NB4 (cell line): ENCODE measurements at regions not wholly inside any gene's neighbourhood (a gene's known extent, or its start where the extent isn't known, plus 50 kb on each side); places are given as distances from the start of the nearest gene placed in this dataset.

ENCODE experiments used
- POLR2A ChIP-seq: IDR thresholded peaks from 2 replicates; pipeline ENCODE4 v1.6.1; 2011; ENCODE audit warnings: mild to moderate bottlenecking; ENCODE audit not compliant: insufficient read length; ENCODE audit errors: extremely low read depth
- TF ChIP-seq, protein P1 (sequence below): IDR thresholded peaks from one replicate; pipeline ENCODE4 v1.5.1; 2012; ENCODE audit warnings: low read depth, low read length
- TF ChIP-seq, protein P2 (sequence below): IDR thresholded peaks from 2 replicates; pipeline ENCODE4 v1.6.1; 2011; ENCODE audit warnings: low read depth, low read length

DNA sequence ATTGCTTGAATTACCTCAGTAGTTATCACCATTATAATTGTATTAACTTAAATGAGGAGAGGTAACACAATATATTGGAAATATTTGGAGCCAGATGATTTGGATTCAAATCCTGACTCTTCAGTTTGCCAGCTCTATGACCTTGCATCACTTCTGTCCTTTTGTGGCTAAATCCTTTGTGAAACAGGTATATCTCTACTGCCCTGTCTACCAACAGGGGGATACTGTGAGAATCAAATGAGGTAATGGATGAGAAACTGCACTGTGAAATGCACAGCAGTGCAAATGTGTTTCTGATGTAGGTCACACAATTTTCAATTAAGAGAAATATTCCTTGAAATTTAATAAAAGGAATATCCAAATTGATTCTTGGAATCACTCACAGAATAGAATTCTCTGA lies 58.8 kb downstream of the CCDC54 start:
- TF ChIP-seq, protein P1, sequence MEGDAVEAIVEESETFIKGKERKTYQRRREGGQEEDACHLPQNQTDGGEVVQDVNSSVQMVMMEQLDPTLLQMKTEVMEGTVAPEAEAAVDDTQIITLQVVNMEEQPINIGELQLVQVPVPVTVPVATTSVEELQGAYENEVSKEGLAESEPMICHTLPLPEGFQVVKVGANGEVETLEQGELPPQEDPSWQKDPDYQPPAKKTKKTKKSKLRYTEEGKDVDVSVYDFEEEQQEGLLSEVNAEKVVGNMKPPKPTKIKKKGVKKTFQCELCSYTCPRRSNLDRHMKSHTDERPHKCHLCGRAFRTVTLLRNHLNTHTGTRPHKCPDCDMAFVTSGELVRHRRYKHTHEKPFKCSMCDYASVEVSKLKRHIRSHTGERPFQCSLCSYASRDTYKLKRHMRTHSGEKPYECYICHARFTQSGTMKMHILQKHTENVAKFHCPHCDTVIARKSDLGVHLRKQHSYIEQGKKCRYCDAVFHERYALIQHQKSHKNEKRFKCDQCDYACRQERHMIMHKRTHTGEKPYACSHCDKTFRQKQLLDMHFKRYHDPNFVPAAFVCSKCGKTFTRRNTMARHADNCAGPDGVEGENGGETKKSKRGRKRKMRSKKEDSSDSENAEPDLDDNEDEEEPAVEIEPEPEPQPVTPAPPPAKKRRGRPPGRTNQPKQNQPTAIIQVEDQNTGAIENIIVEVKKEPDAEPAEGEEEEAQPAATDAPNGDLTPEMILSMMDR = no peak
- TF ChIP-seq, protein P2, sequence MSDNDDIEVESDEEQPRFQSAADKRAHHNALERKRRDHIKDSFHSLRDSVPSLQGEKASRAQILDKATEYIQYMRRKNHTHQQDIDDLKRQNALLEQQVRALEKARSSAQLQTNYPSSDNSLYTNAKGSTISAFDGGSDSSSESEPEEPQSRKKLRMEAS = no peak
- no peak for TF ChIP-seq POLR2A
